Mesenchymal stem cell (in vitro differentiated cells and primary cell): ENCODE measurements at regions not wholly inside any gene's neighbourhood (a gene's known extent, or its start where the extent isn't known, plus 50 kb on each side); places are given as distances from the start of the nearest gene placed in this dataset.
A peak's percentile ranks its signal among the peaks of the same experiment; 100 is the strongest.

Experiments used
- DNase-seq: peaks from one replicate; pipeline ENCODE4 v3.0.0-alpha.2; 2013
- H2AFZ ChIP-seq: one replicate; pipeline ENCODE4 v1.6.1; 2013; ENCODE audit warnings: low read depth, mild to moderate bottlenecking, control low read depth, inconsistent platforms, low read length, moderate library complexity
- H2AK5ac ChIP-seq: 2 replicates; pipeline ENCODE4 v1.6.1; 2013; ENCODE audit warnings: low read length, moderate library complexity, mild to moderate bottlenecking, inconsistent platforms; ENCODE audit not compliant: severe bottlenecking
- H2BK120ac ChIP-seq: one replicate; pipeline ENCODE4 v1.6.1; 2013; ENCODE audit warnings: low read depth, mild to moderate bottlenecking, inconsistent platforms, low read length, moderate library complexity
- H2BK12ac ChIP-seq, 2 experiments: one replicate each; pipeline ENCODE4 v1.6.1; 2013; ENCODE audit warnings: inconsistent platforms in 2 of 2, low read length in 2 of 2, mild to moderate bottlenecking in 2 of 2, moderate library complexity in 2 of 2, control low read depth in 1 of 2
- H2BK15ac ChIP-seq: one replicate; pipeline ENCODE4 v1.6.1; 2013; ENCODE audit warnings: mild to moderate bottlenecking, low read depth, inconsistent platforms; ENCODE audit not compliant: poor library complexity, severe bottlenecking
- H2BK5ac ChIP-seq: 2 replicates; pipeline ENCODE4 v1.6.1; 2013; ENCODE audit warnings: low read depth, mild to moderate bottlenecking, low read length, control low read depth, inconsistent platforms; ENCODE audit not compliant: poor library complexity, severe bottlenecking
- H3K14ac ChIP-seq, 2 experiments: one replicate each; pipeline ENCODE4 v1.6.1; 2013; ENCODE audit warnings: inconsistent platforms in 2 of 2, low read length in 2 of 2, control low read depth in 1 of 2, mild to moderate bottlenecking in 1 of 2, moderate library complexity in 1 of 2
- H3K18ac ChIP-seq, 2 experiments: one replicate each; pipeline ENCODE4 v1.6.1; 2013; ENCODE audit warnings: inconsistent platforms in 2 of 2, low read length in 2 of 2, control low read depth in 1 of 2, low read depth in 1 of 2, mild to moderate bottlenecking in 1 of 2
- H3K23ac ChIP-seq, 2 experiments: one replicate each; pipeline ENCODE4 v1.6.1; 2013; ENCODE audit warnings: inconsistent platforms in 2 of 2, low read length in 2 of 2, mild to moderate bottlenecking in 2 of 2, moderate library complexity in 2 of 2, control low read depth in 1 of 2
- H3K27ac ChIP-seq: 2 replicates; pipeline ENCODE4 v1.5.1; 2013; ENCODE audit warnings: mild to moderate bottlenecking, moderate library complexity, low read length, control low read depth, inconsistent platforms; ENCODE audit not compliant: poor library complexity, severe bottlenecking
- H3K27me3 ChIP-seq, 2 experiments: 2 replicates each; pipeline versions ENCODE4 v1.6.1 to v1.7.0; 2013; ENCODE audit warnings: low read length in 2 of 2, mild to moderate bottlenecking in 2 of 2, moderate library complexity in 2 of 2, control low read depth in 1 of 2, inconsistent platforms in 1 of 2; ENCODE audit not compliant: control insufficient read depth in 1 of 2, insufficient read depth in 1 of 2
- H3K36me3 ChIP-seq, 2 experiments: 2 replicates each; pipeline versions ENCODE4 v1.6.1 to v1.7.0; 2013; ENCODE audit warnings: low read length in 2 of 2, control low read depth in 1 of 2, inconsistent platforms in 1 of 2, low read depth in 1 of 2, mild to moderate bottlenecking in 1 of 2; ENCODE audit not compliant: insufficient read depth in 2 of 2, control insufficient read depth in 1 of 2
- H3K4ac ChIP-seq, 2 experiments: one replicate each; pipeline ENCODE4 v1.6.1; 2013; ENCODE audit warnings: inconsistent platforms in 2 of 2, low read length in 2 of 2, mild to moderate bottlenecking in 2 of 2, moderate library complexity in 2 of 2, control low read depth in 1 of 2, low read depth in 1 of 2
- H3K4me1 ChIP-seq: 2 replicates; pipeline ENCODE4 v1.6.1; 2013; ENCODE audit warnings: low read depth, low read length, control low read depth; ENCODE audit not compliant: control insufficient read depth, insufficient read depth
- H3K4me2 ChIP-seq: 2 replicates; pipeline ENCODE4 v1.6.1; 2013; ENCODE audit warnings: low read length, mild to moderate bottlenecking, inconsistent platforms; ENCODE audit not compliant: poor library complexity, severe bottlenecking
- H3K4me3 ChIP-seq, 2 experiments: 2 replicates each; pipeline versions ENCODE4 v1.5.1 to v1.7.0; 2013; ENCODE audit warnings: low read length in 2 of 2, mild to moderate bottlenecking in 2 of 2, control low read depth in 1 of 2, low read depth in 1 of 2; ENCODE audit not compliant: insufficient read depth in 1 of 2
- H3K79me1 ChIP-seq: replicated peaks from 2 replicates; pipeline ENCODE4 v1.6.1; 2013; ENCODE audit warnings: mild to moderate bottlenecking, control low read depth, low read length, inconsistent platforms; ENCODE audit not compliant: poor library complexity, severe bottlenecking
- H3K9ac ChIP-seq: 2 replicates; pipeline ENCODE4 v1.7.0; 2013; ENCODE audit warnings: mild to moderate bottlenecking, low read length, moderate library complexity
- H3K9me3 ChIP-seq: 2 replicates; pipeline ENCODE4 v1.7.0; 2013; ENCODE audit warnings: mild to moderate bottlenecking, low read length; ENCODE audit not compliant: control insufficient read depth
- H4K8ac ChIP-seq: one replicate; pipeline ENCODE4 v1.6.1; 2013; ENCODE audit warnings: inconsistent platforms, mild to moderate bottlenecking, low read length, moderate library complexity
- H4K91ac ChIP-seq: one replicate; pipeline ENCODE4 v1.6.1; 2013; ENCODE audit warnings: mild to moderate bottlenecking, low read length, inconsistent platforms
- WGBS: methylation state at CpG from one replicate; pipeline ENCODE4 v1.1.7; 2013; ENCODE audit warnings: mixed read lengths; 5-methylcytosine and 5-hydroxymethylcytosine counted together

DNA sequence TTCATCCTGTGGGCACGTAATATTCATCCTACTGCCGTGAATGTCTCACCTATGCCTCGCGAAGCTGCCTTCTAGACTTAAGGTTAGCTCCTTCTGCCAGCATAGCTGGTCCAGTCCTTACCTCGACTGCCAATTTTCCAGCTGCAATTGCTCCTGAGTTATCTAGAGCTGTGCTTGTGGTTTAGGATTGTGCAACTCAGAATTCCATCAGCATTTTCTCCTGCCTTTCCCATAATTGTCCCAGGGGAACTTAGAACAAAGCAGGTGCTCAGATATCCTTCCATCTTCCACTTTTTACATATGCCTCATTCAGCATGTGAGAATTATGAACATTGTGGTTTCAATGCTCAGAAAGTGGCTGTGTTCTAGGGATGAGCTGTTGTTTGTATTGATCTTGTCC, 131.4 kb upstream of the ADGRL3 start:
- Histone ChIP-seq H2AK5ac (no peak overlapping the region), H3K9me3 (no peaks in the 10 kb centered on the region)

GRCh38 chr4:61070269-61070668, 129.9 kb upstream of the ADGRL3 start:
- H3K27ac ChIP-seq, result no peak overlapping the region
- H2AK5ac ChIP-seq, result no peak overlapping the region
- no peaks in the 10 kb centered on the region for H3K4me1 ChIP-seq
- no peak overlapping the region for H3K4ac ChIP-seq
- H2AFZ ChIP-seq, result no peak overlapping the region
- DNase-seq, result no peak
- no peak overlapping the region for H4K91ac ChIP-seq
- no peak overlapping the region for H4K8ac ChIP-seq
- no peak overlapping the region for H3K9ac ChIP-seq
- H2BK120ac ChIP-seq, result no peak overlapping the region
- H3K18ac ChIP-seq, result no peak overlapping the region
- H2BK5ac ChIP-seq, result no peak overlapping the region
- H3K4me3 ChIP-seq, result no peak overlapping the region
- H2BK15ac ChIP-seq, result no peak overlapping the region
- no peaks in the 10 kb centered on the region for H3K9me3 ChIP-seq
- H3K14ac ChIP-seq, result no peak overlapping the region
- H3K23ac ChIP-seq, result no peak overlapping the region
- H2BK12ac ChIP-seq, result no peak overlapping the region
- H3K27me3 ChIP-seq, result no peaks in the 10 kb centered on the region
- no peaks in the 10 kb centered on the region for H3K36me3 ChIP-seq
- H3K79me1 ChIP-seq, result no peaks in the 10 kb centered on the region
- 82% methylated on average over 3 of the region's 3 CpGs for WGBS
- no peak overlapping the region for H3K4me2 ChIP-seq

More for the DNA sequence above, 131.4 kb upstream of the ADGRL3 start:
- Histone ChIP-seq H2BK12ac (no peak overlapping the region), H3K9ac (no peak overlapping the region), H3K4ac (no peak overlapping the region), H3K4me3 (no peak overlapping the region), H3K4me2 (no peak overlapping the region), H2BK15ac (no peak overlapping the region), H3K79me1 (no peaks in the 10 kb centered on the region), H2BK5ac (no peak overlapping the region), H3K23ac (no peak overlapping the region), H4K91ac (no peak overlapping the region), H2BK120ac (no peak overlapping the region), H3K27me3 (no peaks in the 10 kb centered on the region), H3K27ac (no peak overlapping the region), H4K8ac (no peak overlapping the region), H3K4me1 (no peaks in the 10 kb centered on the region), H3K36me3 (no peaks in the 10 kb centered on the region), H3K18ac (no peak overlapping the region), H3K14ac (no peak overlapping the region), H2AFZ (no peak overlapping the region)
- 73% methylated on average over 5 of the region's 5 CpGs for WGBS
- DNase-seq, result peak; percentile 47

DNA sequence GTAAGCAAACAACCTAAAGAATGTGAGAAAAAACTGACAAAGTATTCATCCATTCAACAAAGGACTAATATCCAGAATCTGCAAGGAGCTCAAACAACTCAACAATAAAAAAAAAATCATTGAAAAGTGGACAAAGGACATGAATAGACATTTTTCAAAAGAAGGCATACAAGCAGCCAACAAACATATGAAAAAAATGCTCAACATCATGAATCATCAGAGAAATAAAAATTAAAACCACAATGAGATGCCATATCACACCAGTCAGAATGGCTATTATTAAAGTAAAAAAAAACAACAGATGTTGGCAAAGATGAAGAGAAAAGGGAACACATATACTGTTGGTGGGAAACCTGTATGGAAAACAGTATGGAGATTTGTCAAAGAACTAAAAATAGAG, 120.7 kb upstream of the ADGRL3 start:
- Histone ChIP-seq H3K4me1 (no peaks in the 10 kb centered on the region), H3K9ac (no peak overlapping the region), H2BK12ac (no peak overlapping the region), H3K36me3 (no peaks in the 10 kb centered on the region), H4K8ac (no peak overlapping the region), H2AK5ac (no peak overlapping the region), H2BK120ac (no peak overlapping the region), H3K4me3 (no peak overlapping the region), H3K4me2 (no peak overlapping the region), H3K23ac (no peak overlapping the region), H3K4ac (no peak overlapping the region), H2BK15ac (no peak overlapping the region), H3K27ac (no peak overlapping the region), H3K9me3 (no peaks in the 10 kb centered on the region), H3K14ac (no peak overlapping the region), H2BK5ac (no peak overlapping the region), H2AFZ (no peak overlapping the region), H3K79me1 (no peaks in the 10 kb centered on the region), H3K18ac (no peak overlapping the region), H3K27me3 (no peaks in the 10 kb centered on the region), H4K91ac (no peak overlapping the region)
- no peak for DNase-seq

- Histone ChIP-seq H2AFZ (no peak overlapping the region), H3K9me3 (no peaks in the 10 kb centered on the region), H3K4me3 (no peak overlapping the region), H3K4me2 (no peak overlapping the region), H2AK5ac (no peak overlapping the region), H3K4ac (no peak overlapping the region), H3K9ac (no peak overlapping the region), H2BK120ac (no peak overlapping the region), H3K4me1 (no peaks in the 10 kb centered on the region), H3K14ac (no peak overlapping the region), H3K18ac (no peak overlapping the region), H4K91ac (no peak overlapping the region), H2BK15ac (no peak overlapping the region), H3K79me1 (no peaks in the 10 kb centered on the region), H3K27me3 (no peaks in the 10 kb centered on the region), H3K36me3 (no peaks in the 10 kb centered on the region), H3K23ac (no peak overlapping the region), H3K27ac (no peak overlapping the region), H2BK12ac (no peak overlapping the region), H4K8ac (no peak overlapping the region), H2BK5ac (no peak overlapping the region)
- 88% methylated on average over 1 of the region's 2 CpGs for WGBS
- no peak for DNase-seq
Measured at GRCh38 chr4:61079976-61080375, 120.2 kb upstream of the ADGRL3 start.
